H1 (cell line): ENCODE measurements at regions not wholly inside any gene's neighbourhood (a gene's known extent, or its start where the extent isn't known, plus 50 kb on each side); places are given as distances from the start of the nearest gene placed in this dataset.

Experiments used
- CTCF ChIA-PET: fragments of 300-600 bp; sonication (Branson Sonifier 250); formaldehyde crosslinking; loops from one replicate; lab custom pipeline; 2021; ENCODE audit not compliant: partially characterized antibody; lab: Charles Lee
- POLR2A ChIA-PET: fragments of 300-600 bp; sonication (Branson Sonifier 250); formaldehyde crosslinking; loops from one replicate; lab custom pipeline; 2021; ENCODE audit warnings: inconsistent platforms; ENCODE audit not compliant: partially characterized antibody; lab: Charles Lee
- DNase-seq, 2 experiments: peaks; one replicate each; pipeline versions ENCODE4 v3.0.0 to v3.0.0-alpha.2; 2010 to 2022; ENCODE audit warnings: low spot score in 2 of 2, low read depth in 1 of 2, mixed read lengths in 1 of 2
- FAIRE-seq: peaks from 2 replicates; lab custom pipeline; 2011; peaks lifted over from hg19 to GRCh38; lab: Jason Lieb, UNC
- H2AFZ ChIP-seq: 2 replicates; pipeline ENCODE4 v1.8.1; 2012; ENCODE audit warnings: low read length, inconsistent platforms
- H2AK5ac ChIP-seq: 2 replicates; pipeline ENCODE4 v1.6.1; 2013; ENCODE audit warnings: low read depth, low read length
- H2BK120ac ChIP-seq: replicated peaks from 2 replicates; pipeline ENCODE3; 2013; ENCODE audit warnings: low read depth, low read length, inconsistent platforms
- H2BK12ac ChIP-seq: 2 replicates; pipeline ENCODE4 v1.6.1; 2013; ENCODE audit warnings: low read depth, low read length
- H2BK15ac ChIP-seq: 2 replicates; pipeline ENCODE4 v1.6.1; 2013; ENCODE audit warnings: low read length
- H2BK20ac ChIP-seq: 2 replicates; pipeline ENCODE4 v1.6.1; 2013; ENCODE audit warnings: low read length
- H2BK5ac ChIP-seq: 2 replicates; pipeline ENCODE4 v1.6.1; 2013; ENCODE audit warnings: low read depth, low read length
- H3K14ac ChIP-seq: 2 replicates; pipeline ENCODE4 v1.6.1; 2013; ENCODE audit warnings: inconsistent platforms; ENCODE audit not compliant: insufficient read length
- H3K18ac ChIP-seq: 2 replicates; pipeline ENCODE4 v1.6.1; 2013; ENCODE audit warnings: low read length; ENCODE audit errors: extremely low read depth
- H3K23ac ChIP-seq: 2 replicates; pipeline ENCODE4 v1.6.1; 2013; ENCODE audit warnings: inconsistent platforms; ENCODE audit not compliant: insufficient read length
- H3K23me2 ChIP-seq: 2 replicates; pipeline ENCODE4 v1.6.1; 2013; ENCODE audit warnings: low read depth, low read length
- H3K27ac ChIP-seq: 2 replicates; pipeline ENCODE4 v1.6.1; 2011; ENCODE audit warnings: low read depth, low read length, inconsistent platforms
- H3K27me3 ChIP-seq, 4 experiments: replicated peaks in 1 of 4; 1 replicate in 1 of 4; 2 replicates in 3 of 4; pipeline versions ENCODE4 v1.6.1 to v1.8.1; 2011 to 2013; ENCODE audit warnings: low read length in 3 of 4, mild to moderate bottlenecking in 3 of 4, inconsistent platforms in 2 of 4, mixed read lengths in 2 of 4, moderate library complexity in 1 of 4; ENCODE audit not compliant: control insufficient read depth in 3 of 4, insufficient read depth in 3 of 4; ENCODE audit errors: extremely low read depth in 1 of 4
- H3K36me3 ChIP-seq, 4 experiments: 2 replicates each; pipeline versions ENCODE4 v1.6.1 to v1.8.1; 2011 to 2013; ENCODE audit warnings: mild to moderate bottlenecking in 4 of 4, low read length in 3 of 4, moderate library complexity in 2 of 4, control low read depth in 1 of 4, inconsistent platforms in 1 of 4; ENCODE audit not compliant: insufficient read depth in 4 of 4, control insufficient read depth in 2 of 4
- H3K4ac ChIP-seq: replicated peaks from 2 replicates; pipeline ENCODE3; 2013; ENCODE audit warnings: low read length, low read depth, mixed read lengths, inconsistent platforms; ENCODE audit not compliant: insufficient read length
- H3K4me1 ChIP-seq, 4 experiments: replicated peaks in 1 of 4; 1 replicate in 1 of 4; 2 replicates in 3 of 4; pipeline versions ENCODE4 v1.6.1 to v1.8.1; 2011 to 2013; ENCODE audit warnings: low read length in 3 of 4, inconsistent platforms in 2 of 4, mixed read lengths in 1 of 4; ENCODE audit not compliant: insufficient read depth in 4 of 4, control insufficient read depth in 3 of 4
- H3K4me2 ChIP-seq, 2 experiments: 2 replicates each; pipeline versions ENCODE4 v1.6.1 to v1.8.1; 2011 to 2013; ENCODE audit warnings: low read depth in 2 of 2, low read length in 2 of 2, control low read depth in 1 of 2, inconsistent platforms in 1 of 2, mild to moderate bottlenecking in 1 of 2; ENCODE audit not compliant: insufficient read depth in 1 of 2
- H3K4me3 ChIP-seq, 4 experiments: fragments of 200-600, 300-600 bp in 1 of 4; sonication (generic), shearing (Covaris generic), sonication (Bioruptor Twin) in 1 of 4; 2 replicates each; pipeline versions ENCODE4 v1.5.1 to v1.8.1; 2011 to 2016; ENCODE audit warnings: low read length in 4 of 4, low read depth in 3 of 4, control low read depth in 2 of 4, inconsistent platforms in 2 of 4, mild to moderate bottlenecking in 2 of 4, mixed read lengths in 1 of 4, moderate library complexity in 1 of 4; ENCODE audit not compliant: insufficient read depth in 2 of 4; ENCODE audit errors: extremely low read depth in 1 of 4
- H3K56ac ChIP-seq: replicated peaks from 2 replicates; pipeline ENCODE3; 2013; ENCODE audit warnings: low read depth, mild to moderate bottlenecking, mixed read lengths, low read length, inconsistent platforms; ENCODE audit not compliant: insufficient read length
- H3K79me1 ChIP-seq: 2 replicates; pipeline ENCODE4 v1.6.1; 2013; ENCODE audit warnings: low read depth, low read length, control low read depth
- H3K79me2 ChIP-seq, 2 experiments: 2 replicates each; pipeline versions ENCODE4 v1.6.1 to v1.8.1; 2012 to 2013; ENCODE audit warnings: low read length in 2 of 2, mild to moderate bottlenecking in 2 of 2, inconsistent platforms in 1 of 2; ENCODE audit not compliant: insufficient read depth in 2 of 2, control insufficient read depth in 1 of 2
- H3K9ac ChIP-seq, 4 experiments: replicated peaks in 1 of 4; 1 replicate in 1 of 4; 2 replicates in 3 of 4; pipeline versions ENCODE4 v1.6.1 to v1.8.1; 2011 to 2013; ENCODE audit warnings: low read depth in 3 of 4, low read length in 3 of 4, control low read depth in 2 of 4, mild to moderate bottlenecking in 2 of 4, moderate library complexity in 2 of 4, inconsistent platforms in 1 of 4; ENCODE audit errors: extremely low read depth in 1 of 4
- H3K9me3 ChIP-seq, 2 experiments: 2 replicates each; pipeline versions ENCODE4 v1.6.1 to v1.8.1; 2012 to 2013; ENCODE audit warnings: mild to moderate bottlenecking in 2 of 2, moderate library complexity in 2 of 2, control low read depth in 1 of 2, inconsistent platforms in 1 of 2, low read depth in 1 of 2, low read length in 1 of 2, mixed read lengths in 1 of 2; ENCODE audit not compliant: insufficient read depth in 2 of 2
- H4K20me1 ChIP-seq, 2 experiments: replicated peaks in 1 of 2; 2 replicates each; pipeline versions ENCODE3 to v1.8.1; 2011 to 2013; ENCODE audit warnings: inconsistent platforms in 2 of 2, low read length in 2 of 2, mild to moderate bottlenecking in 1 of 2; ENCODE audit not compliant: insufficient read depth in 2 of 2, control insufficient read depth in 1 of 2
- H4K5ac ChIP-seq: 2 replicates; pipeline ENCODE4 v1.6.1; 2013; ENCODE audit warnings: low read length, low read depth, mixed read lengths, inconsistent platforms; ENCODE audit not compliant: insufficient read length
- H4K8ac ChIP-seq: 2 replicates; pipeline ENCODE4 v1.8.0; 2013; ENCODE audit warnings: mild to moderate bottlenecking, moderate library complexity, low read length, inconsistent platforms; ENCODE audit not compliant: insufficient read depth; ENCODE audit errors: extremely low read depth
- H4K91ac ChIP-seq: replicated peaks from 2 replicates; pipeline ENCODE3; 2013; ENCODE audit warnings: low read length, mixed read lengths, inconsistent platforms; ENCODE audit not compliant: insufficient read length
- PHF8 ChIP-seq: fragments of 200-600 bp; sonication (generic); conservative IDR thresholded peaks from 2 replicates; pipeline ENCODE4 v1.7.1; 2012; ENCODE audit warnings: low read depth, mild to moderate bottlenecking, inconsistent platforms, low read length, moderate library complexity
- RFX5 ChIP-seq: IDR thresholded peaks from 2 replicates; pipeline ENCODE4 v1.6.1; 2011; ENCODE audit warnings: low read depth, low read length, improper control_type of control experiment, borderline replicate concordance
- TCF12 ChIP-seq: IDR thresholded peaks from 2 replicates; pipeline ENCODE4 v1.6.1; 2011; ENCODE audit warnings: low read depth, mild to moderate bottlenecking, low read length
- WGBS, 2 experiments: shearing (Covaris generic) in 1 of 2; methylation state at CpG; one replicate each; pipeline versions ENCODE4 v1.1.6 to v1.1.7; 2013 to 2015; ENCODE audit warnings: low lambda C conversion rate in 2 of 2, mixed read lengths in 2 of 2, inconsistent platforms in 1 of 2, low coverage in 1 of 2, missing lambda C conversion rate in 1 of 2; ENCODE audit not compliant: insufficient replicate concordance in 2 of 2, insufficient coverage in 1 of 2, insufficient read length in 1 of 2; ENCODE audit errors: extremely low coverage in 1 of 2, missing lambda C conversion rate in 1 of 2; 5-methylcytosine and 5-hydroxymethylcytosine counted together

GRCh38 chr10:85408388-85408787 is 958.2 kb downstream of the GRID1 start:
- Histone ChIP-seq H3K4me1 (peaks cover 0 to 4% (median 0%) of the 10 kb centered on the region in 4 experiments; a peak in 1 of 7 replicates), H4K5ac (no peak overlapping the region), H2BK20ac (no peak overlapping the region), H4K8ac (no peak overlapping the region), H4K20me1 (no peaks in the 10 kb centered on the region), H3K36me3 (no peaks in the 10 kb centered on the region), H4K91ac (no peak overlapping the region), H3K4me3 (no peak overlapping the region), H3K14ac (no peak overlapping the region), H3K79me2 (no peaks in the 10 kb centered on the region), H3K4ac (no peak overlapping the region), H3K79me1 (no peaks in the 10 kb centered on the region), H2AK5ac (no peak overlapping the region), H3K4me2 (no peak overlapping the region), H3K23ac (no peak overlapping the region), H3K9ac (no peak overlapping the region), H2BK12ac (no peak overlapping the region), H3K18ac (no peak overlapping the region), H3K23me2 (no peaks in the 10 kb centered on the region; the same call in 1 of the 2 replicates), H3K27me3 (no peaks in the 10 kb centered on the region; a peak in 1 of 7 replicates), H2AFZ (no peak overlapping the region), H2BK5ac (no peak overlapping the region), H2BK120ac (no peak overlapping the region), H3K56ac (no peak overlapping the region), H3K9me3 (0 out of 4 replicates have a peak, but pooled peaks cover 0 to 2% of the 10 kb centered on the region in 2 experiments), H3K27ac (no peak overlapping the region), H2BK15ac (no peak overlapping the region)
- ChIA-PET CTCF (interaction anchor here (0.7 kb wide), 1 partner anchor 415 kb away, joined by 3 read pairs; no protein-coding TSS in a partner anchor), POLR2A (no interaction called here)
- no peak for FAIRE-seq
- 97 to 100% methylated on average over 1 to 3 of the region's 3 CpGs for WGBS, 2 experiments
- no peak for DNase-seq
- TF ChIP-seq RFX5 (no peak), TCF12 (no peak), PHF8 (no peak)
